GM21447 (cell line): ENCODE measurements at regions not wholly inside any gene's neighbourhood (a gene's known extent, or its start where the extent isn't known, plus 50 kb on each side); places are given as distances from the start of the nearest gene placed in this dataset.
"Not testable (repeated sequence)": the region's sequence is repeated elsewhere in the genome, so short reads cannot be mapped to it uniquely, and the experiment has no call there.

Source experiments
- ATAC-seq: cut with Tn5 transposase; IDR thresholded peaks from one replicate; pipeline ENCODE4 v1.9.1; 2021; ENCODE audit not compliant: unreplicated experiment

DNA sequence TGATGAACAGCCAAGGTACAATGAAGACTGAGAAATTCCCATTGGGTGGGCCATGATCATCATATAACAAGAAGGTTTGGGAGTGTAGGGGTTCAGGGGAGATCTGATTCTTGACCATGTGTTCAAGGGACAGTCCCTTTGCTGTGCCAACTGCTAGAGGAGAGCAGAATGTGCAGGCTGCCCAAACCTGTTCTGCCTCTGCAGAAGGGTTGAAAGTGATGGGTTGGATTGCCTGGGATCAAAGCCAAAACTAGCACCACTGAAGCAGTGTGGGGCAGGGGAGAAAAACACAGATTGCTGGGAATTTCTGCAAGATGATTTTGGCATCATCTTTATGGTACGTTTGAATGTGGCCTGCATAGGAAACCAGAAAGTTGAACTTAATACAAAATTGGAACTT lies 303.9 kb downstream of the OTUD1 start:
- peak; percentile 37 for ATAC-seq

DNA sequence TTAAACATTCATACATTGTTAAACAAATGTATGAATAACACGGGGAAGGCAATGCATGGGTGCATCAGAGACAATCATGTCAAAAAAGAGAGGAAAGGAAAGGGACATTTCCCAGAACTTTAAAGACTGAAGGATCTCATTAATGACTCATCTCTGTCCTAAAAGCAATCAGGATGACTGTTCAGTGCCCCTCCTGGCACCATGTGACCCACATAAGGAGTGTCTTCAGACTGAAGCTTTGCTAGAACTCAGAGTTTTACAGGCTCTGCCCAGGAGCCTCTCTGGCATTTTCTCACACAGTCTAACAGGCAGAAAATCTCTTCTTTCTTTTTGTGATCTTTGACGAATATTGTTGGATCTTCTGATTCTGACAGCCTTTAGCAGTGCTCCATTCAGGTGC lies 315.3 kb downstream of the OTUD1 start:
- no peak for ATAC-seq

DNA sequence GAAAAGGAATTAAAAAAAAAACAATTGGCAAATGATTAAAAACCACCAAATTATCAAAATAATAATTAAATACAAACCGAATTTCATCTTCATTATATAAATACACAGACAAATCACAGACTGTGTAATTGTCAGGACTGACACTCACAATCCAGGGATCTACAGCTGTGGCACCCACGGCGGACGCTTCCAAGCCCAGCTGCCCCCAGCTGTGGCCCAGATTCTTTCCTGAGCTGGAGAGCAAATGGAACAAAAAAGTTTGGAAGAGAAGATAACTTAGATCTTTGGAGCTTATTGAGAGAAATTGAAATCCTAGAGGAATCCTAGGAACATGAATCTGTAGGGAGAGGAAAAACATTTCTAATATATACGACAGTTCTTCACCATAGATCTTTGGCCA lies 316.1 kb downstream of the OTUD1 start:
- ATAC-seq, result no peak

DNA sequence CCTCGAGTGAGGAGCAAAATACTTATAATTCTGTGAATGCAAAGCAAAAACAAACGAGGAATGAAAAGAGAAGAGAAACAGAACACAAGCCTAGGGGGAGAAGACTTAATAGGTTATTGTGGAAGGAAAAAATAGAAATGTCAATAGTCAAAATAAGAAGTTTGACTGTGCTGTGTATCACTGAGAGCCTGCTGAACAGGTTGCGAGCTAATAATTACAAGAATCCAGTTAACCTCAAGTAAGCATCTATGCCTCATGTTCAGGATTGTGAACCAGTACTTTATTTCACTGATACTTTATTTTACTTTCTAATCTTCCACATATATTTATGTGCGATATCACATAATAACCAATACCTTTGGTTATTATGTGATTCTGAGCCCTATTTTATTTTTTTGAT lies 316.7 kb downstream of the OTUD1 start:
- no peak for ATAC-seq

DNA sequence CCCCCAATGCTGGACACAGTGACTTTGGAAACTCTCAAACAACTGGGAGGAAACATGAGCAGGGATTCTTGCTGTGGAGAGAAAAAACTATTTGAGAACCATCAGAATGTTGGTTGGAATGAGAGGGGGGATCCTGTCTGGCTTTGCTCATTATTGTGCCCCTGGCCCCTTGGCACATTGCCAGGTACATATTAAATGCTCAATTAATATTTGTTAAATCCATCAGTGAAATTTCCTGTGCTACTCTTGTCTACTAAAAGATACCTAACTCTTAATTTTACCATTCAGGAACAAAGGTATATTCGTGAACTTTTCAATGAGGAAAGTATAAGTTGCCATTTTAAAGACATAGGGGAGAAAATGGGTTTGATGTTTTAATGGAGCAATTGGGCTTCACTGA lies 329.4 kb downstream of the OTUD1 start:
- ATAC-seq, result no peak

DNA sequence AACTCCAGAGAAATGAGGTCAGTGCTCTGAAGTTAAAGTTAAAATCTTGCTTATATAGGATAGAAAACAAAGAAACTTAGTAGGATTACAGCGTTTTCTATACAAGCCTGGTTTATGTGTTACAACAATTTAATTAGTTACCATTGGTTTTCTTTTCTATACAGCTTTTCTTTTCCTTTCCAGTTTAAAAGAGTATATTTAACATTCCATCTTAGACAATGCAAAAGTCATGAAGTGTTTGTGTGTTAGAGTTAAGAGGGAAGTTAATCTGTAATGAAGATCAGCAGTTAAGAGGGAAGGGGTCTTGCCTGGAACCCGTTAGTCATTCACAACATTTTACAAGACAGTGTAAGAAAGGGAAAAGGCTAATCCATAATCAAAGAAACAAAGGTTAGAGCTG lies 338.3 kb downstream of the OTUD1 start:
- no peak for ATAC-seq

DNA sequence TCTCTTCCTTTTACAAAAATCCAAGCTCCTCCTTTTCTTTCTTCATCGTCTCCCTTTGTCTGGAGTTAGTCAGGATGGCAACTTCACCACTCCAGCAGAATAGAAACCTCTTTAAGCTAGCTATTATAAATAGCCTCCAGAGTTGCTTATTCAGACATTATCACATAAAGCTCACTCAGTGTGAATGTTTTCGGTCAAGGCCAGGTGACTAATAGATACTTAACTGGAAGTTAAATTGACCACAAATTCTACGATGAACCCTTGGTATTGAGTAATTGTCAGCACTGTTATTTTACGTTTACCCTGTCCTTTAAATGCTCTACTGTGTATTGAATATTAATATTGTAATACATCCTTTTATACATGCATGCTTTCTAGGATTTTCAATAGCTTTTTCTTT lies 340.4 kb downstream of the OTUD1 start:
- ATAC-seq, result no peak

DNA sequence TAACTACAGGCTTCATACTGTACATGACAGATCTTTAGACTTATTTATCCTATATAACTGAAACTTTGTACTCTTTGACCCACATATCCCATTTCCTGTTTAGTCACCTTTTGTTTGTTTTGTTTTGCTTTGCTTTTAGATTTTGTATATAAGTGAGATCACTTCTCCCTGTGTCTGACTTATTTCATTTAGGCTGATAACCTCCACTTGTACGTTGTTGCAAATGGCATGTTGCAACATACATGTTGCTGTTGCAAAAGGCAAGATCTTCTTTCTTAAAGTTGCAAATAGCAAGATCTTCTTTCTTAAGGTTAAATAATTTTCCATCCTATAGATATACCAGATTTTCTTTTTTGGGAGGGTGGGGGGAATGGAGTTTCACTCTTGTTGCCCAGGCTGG lies 341.5 kb downstream of the OTUD1 start:
- ATAC-seq, result no peak

DNA sequence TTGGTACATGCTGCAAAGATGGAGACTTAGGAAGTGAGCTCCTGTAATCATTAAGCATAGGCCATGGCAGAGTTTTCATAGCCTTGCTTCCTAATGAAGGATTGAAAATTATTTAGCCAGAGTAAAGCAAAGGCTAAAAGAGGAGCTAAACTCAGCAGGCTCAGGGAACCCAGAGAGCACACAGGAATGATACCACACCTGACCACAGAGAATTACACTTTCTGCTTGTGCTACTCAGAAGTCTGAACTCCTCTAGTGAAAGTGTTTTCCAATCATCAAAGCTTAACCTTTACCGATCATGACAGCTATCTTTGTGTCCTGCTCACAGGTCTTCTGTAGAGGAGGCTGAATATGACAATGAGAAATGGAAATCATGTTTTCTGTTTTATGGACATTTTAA lies 347.7 kb downstream of the OTUD1 start:
- no peak for ATAC-seq

DNA sequence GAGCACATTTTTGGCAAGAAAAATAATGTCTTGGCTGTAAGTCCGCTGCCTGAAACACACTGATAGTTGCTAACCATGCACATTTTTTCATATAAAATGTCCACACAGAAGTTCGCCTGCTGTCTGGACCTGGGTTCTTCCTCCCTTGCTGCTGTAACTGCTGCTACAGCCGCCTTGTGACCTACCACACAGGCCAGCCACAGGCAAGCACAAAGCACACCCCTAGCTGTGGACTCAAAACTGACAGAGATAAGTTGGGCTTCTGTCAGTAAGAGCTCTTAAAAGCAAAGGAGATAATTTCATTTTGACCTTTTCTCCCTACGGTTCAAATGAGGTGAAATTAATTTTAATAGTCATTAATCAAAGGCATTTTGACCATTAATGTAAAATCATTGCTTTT lies 354.7 kb downstream of the OTUD1 start:
- no peak for ATAC-seq

DNA sequence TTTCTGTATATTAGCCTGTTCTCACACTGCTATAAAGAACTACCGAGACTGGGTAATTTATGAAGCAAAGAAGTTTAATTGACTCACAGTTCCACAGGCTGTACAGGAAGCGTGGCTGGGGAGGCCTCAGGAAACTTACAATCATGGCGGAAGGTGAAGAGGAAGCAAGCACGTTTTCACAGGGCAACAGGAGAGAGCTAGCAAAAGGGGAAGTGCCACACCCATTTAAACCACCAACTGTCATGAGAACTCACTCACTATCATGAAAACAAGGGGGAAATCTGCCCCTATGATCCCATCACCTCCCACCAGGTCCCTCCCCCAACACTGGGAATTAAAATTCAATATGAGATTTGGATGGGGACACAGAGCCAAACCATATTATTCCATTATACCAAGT lies 358.6 kb downstream of the OTUD1 start:
- ATAC-seq, result not testable (repeated sequence)

DNA sequence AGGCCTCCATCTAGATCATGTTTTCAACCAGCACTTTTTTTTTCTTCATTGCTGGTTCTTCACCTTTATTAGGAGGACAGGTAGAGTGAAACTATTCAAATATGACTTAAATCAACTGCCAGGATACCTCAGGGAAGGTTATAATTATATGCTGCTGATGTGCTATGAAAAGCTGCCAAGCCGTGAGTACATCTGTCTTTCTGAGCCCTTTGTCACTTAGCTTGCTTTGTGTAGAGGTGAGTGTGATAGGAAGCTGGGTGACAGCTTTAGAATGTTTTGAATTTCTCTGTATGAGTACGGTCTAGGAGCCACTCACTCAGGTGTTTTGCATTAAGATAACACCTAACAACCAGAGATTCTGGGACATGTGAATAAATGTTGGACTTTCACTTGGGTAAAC lies 365.2 kb downstream of the OTUD1 start:
- ATAC-seq, result no peak

DNA sequence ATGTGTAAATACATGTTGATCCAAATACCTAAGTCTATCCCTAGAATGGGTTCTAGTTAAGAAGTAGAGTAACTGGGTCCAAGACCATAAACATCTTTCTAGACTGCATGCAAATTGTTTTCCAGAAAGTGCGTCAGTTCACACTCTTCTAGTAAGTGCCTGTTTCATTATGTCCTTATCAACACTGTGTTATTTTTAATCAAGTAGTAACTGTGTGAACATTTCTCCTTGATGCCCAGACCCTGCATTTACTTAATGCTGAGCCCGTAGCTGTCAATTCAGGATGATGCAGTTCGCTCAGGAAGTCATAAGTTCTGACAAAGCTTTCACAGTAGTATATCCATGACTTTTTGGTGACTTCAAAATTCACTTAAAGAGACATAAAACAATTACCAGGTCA lies 374.8 kb downstream of the OTUD1 start:
- no peak for ATAC-seq

DNA sequence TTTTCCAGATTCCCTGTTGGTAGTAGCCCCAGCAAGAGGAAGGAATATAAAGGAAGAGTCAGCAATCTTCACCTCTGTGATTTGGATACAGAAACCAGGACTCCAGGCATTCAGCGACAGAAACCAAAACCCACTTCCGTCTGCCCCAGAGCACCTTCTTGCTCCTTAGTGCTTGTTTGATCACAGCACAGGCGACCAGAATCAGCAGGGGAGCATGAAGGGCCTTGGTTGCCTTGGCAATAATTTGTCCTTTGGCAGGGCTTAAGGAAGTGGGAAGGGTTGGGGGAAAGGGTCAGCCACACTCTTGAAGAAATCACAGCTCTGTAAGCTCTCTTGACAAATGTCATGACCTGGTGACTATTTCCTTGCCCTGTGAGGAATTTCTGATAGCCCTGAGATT lies 379.6 kb downstream of the OTUD1 start:
- no peak for ATAC-seq

DNA sequence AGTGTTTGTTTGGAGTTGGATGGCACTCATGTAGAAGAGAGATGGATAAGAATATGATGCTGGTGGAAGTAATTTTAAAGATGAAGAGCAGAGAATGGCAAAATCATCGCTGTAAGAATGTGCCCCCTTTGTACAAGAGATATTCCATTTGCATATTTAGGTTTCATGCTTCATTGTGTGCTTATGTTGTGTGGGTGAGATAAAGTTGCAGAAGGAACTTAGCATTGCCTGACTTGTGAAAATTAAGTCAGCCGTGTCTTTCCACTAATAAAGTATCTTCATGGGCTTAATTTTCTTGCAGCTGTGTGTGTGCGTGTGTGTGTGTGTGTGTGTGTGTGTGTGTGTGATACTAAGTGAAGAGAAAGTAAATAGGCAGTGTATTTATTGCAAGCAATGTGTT lies 381.9 kb downstream of the OTUD1 start:
- ATAC-seq, result no peak

DNA sequence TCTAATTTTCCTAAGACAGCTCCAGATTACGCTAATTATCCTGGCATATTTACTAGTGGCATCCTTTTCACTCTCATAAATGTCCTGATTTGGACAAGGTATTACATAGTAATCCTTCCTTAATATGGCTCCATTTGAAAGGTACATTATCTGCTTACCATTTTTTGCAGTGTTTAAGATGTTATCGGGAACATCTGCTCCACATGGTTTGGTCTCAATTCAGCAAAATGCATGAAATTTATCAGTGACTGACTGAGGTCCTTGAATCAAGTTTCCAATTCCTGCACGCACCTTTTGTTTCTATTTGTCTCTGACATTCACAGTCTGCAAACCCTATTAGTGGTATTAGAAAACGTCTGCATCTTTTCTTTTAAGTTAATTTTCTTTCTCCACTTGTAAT lies 384.1 kb upstream of the KIAA1217 start:
- ATAC-seq, result no peak

DNA sequence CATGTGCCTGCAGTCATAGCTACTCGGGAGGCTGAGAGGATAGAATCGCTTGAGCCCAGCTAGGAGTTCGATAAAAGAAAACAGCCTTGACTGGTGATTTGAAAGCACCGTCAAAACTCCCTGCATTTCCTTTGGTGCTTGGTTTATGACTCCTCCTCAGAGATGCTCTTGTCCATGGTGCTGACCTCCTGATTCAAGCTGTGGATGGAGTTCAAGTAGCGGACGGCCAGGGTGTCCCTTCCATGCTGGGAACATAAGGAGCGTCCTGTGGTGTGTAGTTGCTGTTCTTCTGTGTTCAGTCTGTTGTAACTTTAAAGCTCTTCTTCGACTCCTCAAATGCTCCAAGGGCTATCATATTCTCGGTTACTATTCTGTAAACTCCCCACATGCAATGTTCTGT lies 382.5 kb upstream of the KIAA1217 start:
- ATAC-seq, result no peak

DNA sequence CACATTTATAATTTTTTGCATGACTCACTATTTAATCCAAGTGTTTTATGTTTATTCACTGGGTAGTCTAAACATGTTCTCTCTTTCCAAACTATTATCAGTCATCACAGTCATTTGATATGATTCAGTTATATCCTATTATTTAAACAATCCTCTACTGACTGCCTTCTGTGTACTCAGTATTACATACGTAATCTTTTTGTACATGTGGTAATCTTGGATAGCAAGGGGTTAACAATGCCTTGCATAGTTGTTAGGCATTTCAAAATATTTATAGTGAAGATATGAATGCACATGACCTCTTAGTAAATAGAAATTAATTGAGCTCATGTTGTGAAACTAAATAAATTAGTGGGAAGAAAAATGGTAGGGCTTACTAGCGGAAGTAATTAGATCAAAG lies 379.4 kb upstream of the KIAA1217 start:
- ATAC-seq, result no peak

DNA sequence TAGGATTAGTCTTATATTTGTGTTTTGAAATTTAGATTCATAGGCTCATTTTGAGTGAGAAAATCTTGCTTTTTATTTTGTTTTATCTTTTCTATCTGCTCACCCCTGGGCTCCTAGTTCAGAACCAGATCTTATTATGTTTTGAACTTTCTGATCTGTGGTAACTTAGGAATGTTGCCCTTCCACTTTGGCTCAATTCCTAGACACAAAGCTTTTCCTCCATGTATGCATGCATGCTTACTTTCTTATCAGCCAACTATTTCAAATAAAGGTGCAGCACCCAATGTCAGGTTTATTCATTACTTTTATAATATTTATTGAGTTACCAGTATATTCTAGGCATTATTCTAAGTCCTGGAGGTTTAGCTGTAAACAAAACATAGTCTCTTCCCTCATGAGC lies 374.8 kb upstream of the KIAA1217 start:
- ATAC-seq, result no peak

DNA sequence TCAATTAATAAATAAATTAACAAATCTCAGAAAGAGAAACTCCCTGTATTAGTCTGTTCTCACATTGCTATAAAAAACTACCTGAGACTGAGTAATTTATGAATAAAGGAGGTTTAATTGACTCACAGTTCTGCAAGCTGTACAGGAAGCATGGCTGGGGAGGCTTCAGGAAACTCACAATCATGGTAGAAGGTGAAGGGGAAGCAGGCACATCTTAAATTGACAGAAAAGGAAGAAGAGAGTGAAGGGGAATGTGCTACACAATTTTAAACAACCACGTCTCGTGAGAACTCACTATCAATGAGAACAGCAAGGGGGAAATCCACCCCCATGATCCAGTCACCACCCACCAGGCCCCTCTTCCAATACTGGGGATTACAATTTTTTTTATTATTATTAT lies 358.3 kb upstream of the KIAA1217 start:
- no peak for ATAC-seq

DNA sequence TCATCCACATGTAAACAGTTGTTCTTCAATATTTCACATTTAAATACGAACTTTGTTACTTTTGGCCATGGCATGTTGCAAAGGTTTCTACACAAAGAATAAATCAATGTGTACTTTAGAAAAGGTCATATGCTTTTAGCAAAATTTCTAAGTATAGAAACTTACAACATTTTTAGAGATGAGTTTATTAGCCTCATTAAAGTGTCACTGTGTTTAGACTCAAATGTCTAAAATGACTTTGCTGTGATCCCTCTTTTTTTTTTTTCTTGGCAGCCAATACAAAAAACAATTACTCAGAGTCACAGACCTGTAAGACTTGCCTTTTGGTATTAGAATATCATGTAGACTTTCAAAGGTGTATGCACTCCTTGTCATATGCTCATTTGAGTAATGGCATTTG lies 349.3 kb upstream of the KIAA1217 start:
- no peak for ATAC-seq

DNA sequence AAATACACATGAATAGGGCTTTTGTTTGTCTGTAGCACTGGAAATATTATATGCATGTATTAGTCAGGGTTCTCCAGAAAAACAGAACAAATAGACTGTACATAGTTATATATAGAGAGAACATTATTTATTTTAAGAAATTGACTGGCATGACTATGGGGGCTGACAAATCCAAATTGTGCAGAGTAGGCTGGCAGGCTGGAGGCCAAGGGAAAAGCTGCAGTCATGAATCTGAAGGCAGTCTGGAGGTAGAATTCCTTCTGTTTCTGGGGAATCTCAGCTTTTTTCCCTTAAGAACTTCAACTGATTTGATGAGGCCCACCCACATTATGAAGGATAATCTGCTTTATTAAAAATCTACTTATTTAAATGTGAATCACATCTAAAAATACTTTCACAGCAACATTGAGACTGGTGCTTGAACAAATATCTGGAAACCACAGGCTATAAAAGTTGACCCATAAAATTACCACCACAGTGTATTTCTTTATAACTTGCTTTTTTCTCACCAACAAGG lies 344.2 kb upstream of the KIAA1217 start:
- no peak for ATAC-seq

DNA sequence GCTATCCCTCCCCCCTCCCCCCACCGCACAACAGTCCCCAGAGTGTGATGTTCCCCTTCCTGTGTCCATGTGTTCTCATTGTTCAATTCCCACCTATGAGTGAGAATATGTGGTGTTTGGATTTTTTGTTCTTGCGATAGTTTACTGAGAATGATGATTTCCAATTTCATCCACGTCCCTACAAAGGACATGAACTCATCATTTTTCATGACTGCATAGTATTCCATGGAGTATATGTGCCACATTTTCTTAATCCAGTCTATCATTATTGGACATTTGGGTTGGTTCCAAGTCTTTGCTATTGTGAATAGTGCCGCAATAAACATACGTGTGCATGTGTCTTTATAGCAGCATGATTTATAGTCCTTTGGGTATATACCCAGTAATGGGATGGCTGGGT lies 342.0 kb upstream of the KIAA1217 start:
- ATAC-seq, result not testable (repeated sequence)

DNA sequence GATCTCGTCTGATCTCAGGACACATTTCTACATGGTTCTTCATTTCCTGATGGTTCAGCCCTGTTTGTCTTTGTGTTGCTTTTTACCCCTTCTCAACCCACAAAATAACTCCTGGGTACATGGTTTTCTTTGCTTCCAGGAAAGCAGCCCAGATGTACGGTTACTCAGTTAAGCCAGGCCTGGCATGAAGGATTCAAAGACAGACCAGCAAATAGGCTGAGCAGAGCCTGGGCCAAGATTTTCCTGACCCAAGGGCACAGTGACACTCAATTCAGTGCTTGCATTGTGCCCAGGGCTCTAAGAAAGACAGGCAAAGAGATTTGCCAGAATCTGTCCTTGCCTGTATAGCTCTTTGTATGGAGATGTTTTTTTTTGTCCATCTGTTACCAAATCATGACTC lies 340.8 kb upstream of the KIAA1217 start:
- ATAC-seq, result no peak
